C1 segment of cervical spinal cord (tissue), 14 donors: ENCODE measurements at regions not wholly inside any gene's neighbourhood (a gene's known extent, or its start where the extent isn't known, plus 50 kb on each side); places are given as distances from the start of the nearest gene placed in this dataset.
"Not testable (repeated sequence)": the region's sequence is repeated elsewhere in the genome, so short reads cannot be mapped to it uniquely, and the experiment has no call there.

Experiments used
- DNase-seq, 14 donors: peaks; one replicate each; lab custom pipeline; 2025; lab: John Stamatoyannopoulos, UW

DNA sequence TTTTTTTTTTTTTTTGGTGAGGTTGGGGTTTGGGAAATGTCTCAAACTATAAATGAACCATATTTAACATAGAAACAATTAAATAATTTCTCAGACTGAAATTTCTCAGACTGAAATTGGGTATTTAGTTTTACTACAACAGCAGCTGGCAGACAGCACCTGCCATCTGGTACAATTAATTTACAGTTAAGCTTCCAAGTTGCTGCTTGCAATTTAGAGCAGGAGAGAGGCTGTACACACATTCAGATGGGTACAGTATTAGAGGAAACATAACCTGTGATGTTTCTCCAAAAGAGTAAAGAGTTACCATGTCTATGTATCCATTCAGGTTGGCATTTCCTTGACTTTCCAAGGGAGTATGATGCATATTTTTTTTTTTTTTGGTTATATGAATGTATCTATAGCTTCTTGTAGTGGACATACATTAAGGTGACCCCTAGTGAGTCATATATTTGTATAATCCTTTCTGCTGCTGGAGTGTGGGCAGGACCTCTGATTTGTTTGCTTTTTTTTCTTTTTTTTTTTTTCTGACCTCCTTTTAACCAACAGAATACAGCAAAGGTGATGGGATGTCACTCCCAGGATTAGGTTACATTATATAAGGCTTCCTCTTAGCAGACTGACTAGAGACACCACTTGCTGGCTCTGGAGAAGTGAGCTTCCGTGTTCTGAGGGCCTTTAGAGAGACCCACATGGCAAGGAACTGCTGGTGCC lies 201.7 kb downstream of the PTH2R start:
- DNase-seq: no peak

DNA sequence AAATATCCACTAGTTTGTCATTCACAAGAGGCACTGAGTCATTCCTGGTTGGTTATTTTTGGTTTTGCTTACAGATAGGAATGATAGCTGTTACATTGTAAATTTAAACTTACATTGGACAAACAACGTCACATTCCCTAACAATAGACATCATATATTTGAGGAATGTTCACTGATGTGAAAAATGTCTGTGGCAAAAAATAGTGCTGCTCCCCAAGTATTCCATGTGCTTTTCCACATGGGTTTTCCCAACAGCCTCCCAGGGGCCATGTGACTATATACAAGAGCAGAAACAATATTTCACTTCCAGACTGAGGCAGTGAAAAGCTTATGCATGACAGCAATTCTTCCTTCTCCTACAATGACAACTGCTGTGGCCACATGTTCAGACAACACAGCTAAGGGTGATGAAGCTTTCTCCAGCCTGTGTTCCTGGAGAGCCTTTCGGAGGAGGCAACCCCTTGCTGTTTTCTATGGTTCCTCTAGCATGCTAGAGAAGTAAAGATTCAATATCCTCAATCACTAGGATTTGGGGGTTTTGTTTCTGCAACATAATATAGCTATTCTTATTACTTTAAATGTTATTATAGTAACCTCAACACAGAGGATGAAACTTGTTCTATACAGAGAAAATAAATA lies 202.7 kb downstream of the PTH2R start:
- DNase-seq: no peak

DNA sequence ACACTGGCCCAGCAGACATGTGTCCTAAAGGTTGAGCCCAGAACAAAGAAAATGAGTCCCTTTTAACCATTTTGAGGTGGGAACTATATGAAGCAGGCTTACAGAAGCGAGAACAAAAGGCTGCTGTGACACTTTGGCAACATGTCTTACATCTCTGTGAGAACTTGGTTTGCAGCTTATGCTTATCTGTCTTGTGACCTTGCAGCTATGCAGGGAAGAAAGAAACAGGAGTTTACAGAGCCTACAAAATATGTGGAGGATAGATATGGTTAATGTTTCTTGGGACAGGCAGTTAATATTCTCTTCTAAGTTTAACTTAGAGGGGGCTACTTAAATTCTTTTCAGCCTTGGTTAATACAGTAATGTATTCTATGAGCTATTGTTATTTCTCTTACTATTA lies 209.1 kb downstream of the PTH2R start:
- DNase-seq: not testable (repeated sequence)

DNA sequence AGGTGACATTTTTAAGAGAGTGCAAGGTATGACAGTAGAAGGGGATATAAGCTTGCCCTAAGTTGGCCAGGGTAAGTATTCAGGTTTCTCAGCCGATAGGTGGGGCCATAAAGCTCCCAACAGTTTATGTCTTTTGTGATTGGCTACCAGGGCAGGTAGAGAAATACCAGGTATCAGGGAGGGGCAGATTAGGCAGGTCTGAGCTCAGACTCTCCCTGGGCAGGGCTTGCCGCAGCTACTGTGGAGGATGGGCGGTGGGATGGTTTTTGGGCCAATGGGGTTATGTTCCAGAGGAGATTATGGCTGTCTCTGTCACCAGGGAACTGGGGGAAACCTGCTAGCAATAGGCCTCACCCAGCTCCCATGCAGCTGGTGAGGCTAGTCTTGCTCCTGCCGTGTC lies 211.6 kb downstream of the PTH2R start:
- no peak for DNase-seq

DNA sequence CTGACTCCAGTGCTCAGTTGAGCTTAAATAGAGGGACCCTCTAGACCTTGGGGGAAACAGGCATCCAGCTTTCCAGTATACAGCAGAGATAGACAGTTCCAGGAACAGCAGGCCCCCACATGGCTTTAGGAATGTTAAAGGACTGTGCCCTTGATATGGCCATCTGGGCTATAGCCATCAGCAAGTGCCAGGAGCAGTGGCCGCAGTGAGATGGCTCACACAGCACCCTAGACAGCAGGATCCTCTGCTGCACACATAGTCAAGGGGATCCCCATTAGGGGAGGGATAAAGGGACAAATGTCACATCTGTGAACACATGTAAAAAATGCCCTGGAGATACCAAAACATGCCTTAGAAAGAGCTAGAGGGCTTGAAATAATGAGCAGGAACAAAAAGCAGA lies 213.4 kb downstream of the PTH2R start:
- no peak for DNase-seq

DNA sequence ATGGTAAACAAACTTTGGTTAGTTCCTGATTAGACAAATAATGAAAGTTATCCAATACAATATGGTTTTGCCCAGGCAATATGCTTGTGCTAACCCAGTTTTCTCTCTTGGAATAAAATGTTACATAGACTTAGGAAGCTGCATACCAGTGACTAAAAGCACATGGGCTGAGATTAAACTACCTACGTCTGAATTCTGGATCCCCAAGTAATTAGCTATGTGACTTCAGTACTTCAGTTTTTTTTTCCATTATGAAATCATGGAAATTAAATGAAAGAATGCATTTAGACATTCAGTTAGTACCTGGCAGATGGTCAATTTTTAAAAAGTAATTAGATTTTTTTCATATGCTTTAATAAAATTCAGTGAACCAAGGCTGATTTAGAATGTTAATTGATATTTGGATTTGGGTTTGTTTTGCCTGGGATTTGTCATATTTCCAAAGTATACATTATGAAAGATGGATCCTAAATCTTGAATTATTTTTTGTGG lies 213.9 kb downstream of the PTH2R start:
- no peak for DNase-seq

DNA sequence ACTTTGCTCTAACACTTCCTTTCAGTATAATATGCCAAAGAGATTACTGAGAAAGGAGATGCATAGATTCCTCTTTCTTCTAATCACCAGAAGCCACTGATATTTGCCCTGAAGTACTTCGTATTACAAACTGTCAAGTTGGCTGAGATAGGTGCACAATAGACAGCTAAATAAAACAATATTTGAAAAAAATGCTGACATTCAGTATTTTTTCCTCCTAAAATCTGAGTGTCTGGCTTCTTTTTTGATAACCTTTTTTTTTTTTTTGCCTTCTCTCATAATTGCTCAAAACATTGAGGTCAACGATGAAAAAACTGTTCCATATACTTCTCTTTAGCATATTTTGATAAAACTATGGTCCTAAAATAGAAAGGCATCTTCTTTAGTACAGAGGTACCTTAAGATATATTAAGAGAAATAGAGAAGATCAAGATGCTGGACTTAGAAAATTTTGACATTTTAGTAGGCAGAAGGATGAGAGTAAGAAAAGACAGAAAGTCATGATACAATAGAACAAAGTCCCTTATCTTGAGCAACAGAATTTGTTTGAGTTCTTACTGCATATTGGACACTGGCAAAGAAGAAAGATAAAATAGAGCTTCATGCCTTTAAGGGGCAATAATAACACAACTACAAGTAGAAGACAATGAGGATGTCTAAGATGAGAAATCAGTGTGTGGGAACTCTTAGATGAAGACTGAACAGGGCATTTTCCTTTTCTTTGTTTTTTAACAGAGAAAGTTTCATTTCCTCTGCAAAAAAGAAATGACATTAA lies 220.7 kb downstream of the PTH2R start:
- DNase-seq: no peak

DNA sequence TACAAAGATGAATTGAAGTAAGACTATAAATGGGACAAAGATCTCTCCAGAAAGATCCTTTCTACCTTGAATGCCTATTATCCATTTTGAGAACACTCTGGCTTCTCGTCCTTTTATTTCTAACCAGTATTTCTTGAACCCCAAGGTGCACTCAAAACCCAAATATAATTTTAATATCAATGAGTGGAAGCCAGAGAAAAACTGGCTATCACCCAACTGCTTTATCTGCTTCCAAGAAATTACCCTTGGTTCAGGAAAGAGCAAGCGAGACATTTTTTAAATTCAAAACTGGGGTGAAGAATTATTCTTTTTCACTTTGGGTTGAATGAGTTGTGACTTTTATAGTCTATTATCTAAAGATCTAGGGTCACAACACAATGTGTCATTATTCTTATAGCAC lies 221.3 kb downstream of the PTH2R start:
- no peak for DNase-seq

DNA sequence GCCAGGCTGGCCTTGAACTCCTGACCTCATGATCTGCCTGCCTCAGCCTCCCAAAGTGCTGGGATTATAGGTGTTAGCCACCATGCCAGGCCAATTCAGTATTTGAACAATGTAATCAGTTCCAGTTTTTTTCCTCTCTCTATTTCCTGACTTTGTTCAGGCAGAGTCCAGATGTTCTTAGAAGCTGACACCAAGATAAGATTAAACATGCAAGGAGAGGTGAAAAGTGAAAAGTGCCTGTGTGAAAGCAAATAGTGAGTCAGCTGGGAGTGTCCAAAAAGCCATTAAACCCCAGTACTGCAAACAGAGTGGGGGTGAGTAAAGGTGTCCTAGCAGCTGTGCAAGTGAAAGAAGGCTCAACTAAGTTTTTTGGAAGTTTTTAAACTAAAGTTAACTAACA lies 231.5 kb downstream of the PTH2R start:
- DNase-seq: no peak

DNA sequence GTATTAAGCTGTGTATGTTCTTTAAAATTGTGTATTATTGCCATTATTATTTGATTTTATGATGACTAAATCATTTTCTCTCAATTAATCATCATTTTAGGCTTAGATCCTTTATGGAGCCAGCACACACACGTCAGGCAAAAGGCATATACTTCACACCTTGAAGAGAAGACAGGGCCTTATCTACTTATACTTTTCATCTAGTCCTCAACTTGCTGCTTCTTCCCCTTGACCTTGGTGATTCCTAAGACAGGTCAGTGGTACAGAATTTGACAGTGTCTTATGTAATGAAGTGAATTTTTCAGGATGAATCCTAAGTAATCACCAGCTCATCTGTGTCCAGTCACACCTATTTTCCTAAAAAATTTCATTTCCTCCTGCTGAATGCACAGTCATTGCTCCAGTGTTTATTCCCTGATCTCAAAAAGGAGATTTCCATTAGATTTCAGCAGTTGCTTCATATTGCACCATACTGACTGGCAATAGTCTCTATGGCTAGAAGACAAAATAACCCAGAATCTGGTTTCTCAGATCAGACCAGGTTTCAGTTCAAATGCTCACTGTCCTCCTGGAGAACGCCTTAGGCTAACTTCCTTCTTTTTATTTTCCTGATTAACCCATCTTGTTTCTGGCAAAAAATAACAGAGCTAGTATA lies 235.7 kb downstream of the PTH2R start:
- no peak for DNase-seq

DNA sequence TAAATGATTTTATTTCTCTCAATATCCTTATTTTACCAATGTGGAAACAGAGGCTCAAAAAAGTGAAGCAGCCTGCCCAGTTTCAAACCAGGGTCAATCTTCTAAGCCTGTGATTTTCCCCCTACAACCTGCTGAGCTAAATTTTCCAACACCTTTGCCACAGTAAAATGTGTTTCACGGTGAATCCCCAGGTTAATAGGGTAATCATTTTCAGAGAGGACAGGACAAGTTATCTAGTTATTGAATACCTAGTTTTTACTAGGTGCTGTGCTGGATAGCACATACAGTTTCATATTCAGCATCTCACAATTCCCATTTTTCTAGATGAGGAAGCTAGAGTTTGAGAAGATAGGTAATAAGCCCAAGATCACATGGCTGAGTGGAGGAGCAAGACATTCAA lies 236.6 kb downstream of the PTH2R start:
- no peak for DNase-seq

DNA sequence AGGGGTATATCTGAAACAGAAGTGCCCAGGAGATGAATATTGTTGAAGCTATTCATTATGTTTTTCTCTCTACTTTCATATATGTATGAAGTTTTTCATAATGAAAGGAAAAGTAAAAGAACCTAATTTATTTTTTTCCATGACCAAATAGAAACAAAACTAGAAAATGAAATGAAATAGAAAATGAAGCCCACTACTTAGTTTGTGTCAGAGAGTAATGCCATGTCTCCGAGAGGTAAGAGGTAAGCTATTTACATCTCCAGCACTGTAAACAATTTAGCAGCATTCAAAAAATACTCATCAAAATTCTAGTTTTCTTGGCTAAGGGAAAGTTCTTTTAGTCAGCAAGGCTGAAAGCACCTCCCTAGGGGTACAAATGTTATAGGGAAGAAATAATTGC lies 238.6 kb downstream of the PTH2R start:
- DNase-seq: no peak

DNA sequence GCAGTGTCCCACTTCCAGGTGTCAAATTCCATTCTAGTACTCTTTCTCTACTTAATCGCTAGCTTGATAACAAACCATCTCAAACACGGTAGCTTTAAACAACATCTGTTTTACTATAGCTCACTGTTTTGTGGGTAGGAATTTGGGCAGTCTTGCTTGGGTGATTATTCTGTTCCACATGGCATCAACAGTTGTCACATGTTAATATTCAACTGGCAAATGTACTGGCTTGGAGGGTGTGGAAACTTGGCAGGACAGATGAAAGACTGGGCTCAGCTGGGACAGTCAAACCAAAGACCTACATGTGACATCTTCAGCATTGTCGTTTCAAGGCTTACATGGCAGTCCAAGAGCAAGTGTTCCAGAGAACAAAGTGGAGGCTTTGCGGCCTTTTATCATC lies 241.8 kb downstream of the PTH2R start:
- DNase-seq: no peak

DNA sequence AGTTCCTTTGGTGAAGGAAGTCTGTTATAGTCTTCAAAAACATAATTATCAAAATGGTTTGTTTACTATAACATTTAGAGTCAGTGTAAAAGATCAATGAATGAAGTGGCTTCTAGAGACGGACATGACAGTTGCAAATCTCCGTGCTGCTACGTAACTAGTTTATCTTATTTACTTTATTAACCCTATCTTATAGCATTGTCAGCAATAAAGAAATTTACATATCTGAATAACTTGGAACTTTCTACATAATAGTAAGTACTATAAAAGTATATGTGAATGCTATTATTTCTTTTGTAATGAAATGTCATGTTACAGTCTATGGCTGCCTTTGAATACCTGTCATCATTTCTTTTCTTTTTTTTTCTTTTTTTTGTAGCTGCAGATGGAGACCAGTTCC lies 246.8 kb downstream of the PTH2R start:
- no peak for DNase-seq

DNA sequence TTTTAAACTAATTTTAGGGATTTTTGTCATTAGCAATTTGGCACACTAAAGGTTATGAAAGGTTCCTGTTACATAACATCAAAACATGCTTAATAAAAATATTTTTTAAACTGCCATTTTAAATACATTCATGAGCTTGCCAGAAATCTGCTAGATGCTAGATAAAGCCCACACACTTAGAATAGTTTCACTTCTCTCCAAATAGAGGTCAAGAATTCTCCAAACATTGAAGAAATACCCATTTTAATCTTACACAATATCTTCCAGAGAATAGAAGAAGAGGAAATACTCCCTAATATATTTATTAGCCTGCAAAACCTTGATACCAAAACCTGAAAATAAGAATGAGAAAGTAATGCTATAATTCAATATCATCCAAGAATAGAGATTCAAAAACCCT lies 247.5 kb downstream of the PTH2R start:
- no peak for DNase-seq

DNA sequence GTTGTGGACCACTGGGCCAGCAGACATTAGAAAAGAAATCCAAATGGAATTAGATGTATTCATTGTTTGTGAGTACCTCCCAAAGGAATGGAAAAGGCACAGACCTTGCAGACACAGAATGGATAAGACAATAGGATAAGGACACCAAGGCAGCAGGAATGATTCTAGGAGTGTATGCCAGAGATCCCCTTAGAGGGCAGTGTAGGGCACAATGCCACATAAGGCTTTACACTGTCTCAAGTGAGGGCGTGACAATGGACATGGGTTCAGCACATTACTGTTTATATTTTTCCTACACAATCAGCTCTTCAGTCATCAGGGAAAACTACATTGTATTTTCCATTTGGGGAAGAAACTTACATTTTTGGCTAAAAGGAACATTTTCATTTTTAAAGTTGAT lies 250.9 kb downstream of the PTH2R start:
- no peak for DNase-seq

DNA sequence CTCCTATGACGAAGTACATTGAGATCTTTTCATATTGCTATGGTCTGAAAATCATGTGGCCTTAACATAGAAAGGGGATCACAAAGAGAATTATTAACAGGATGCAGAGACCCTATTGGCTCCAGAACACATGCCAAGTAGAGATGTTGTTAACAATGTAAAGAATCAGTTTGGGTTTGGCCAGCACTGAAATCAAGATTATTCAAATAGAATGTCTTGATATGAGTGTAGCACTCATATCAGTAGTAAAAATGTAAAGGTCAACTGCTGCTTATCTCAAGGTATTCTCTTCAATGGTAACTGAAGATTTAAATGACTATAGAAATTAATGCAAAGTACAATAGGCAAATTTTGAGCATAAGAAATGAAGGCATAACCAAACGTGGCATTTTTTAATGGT lies 262.8 kb downstream of the PTH2R start:
- DNase-seq: no peak

DNA sequence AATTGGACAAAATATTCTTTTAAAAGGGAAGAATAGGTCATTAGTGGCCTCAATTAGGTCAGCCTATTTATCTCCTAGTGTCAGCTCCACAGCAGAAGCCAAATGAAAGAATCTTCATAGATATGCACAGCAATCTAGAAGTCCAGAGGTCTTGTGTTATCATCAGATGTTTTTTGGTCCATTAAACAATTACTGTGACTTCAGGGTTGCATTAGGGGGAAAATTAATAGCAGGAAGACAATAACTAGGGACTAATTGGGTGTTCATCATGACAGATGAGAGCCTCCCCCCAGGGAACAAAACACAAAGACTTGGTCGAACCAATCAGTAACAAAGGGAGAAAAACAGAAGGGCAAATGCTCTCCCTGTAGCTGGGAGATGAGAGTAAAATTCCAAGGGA lies 264.7 kb downstream of the PTH2R start:
- no peak for DNase-seq

DNA sequence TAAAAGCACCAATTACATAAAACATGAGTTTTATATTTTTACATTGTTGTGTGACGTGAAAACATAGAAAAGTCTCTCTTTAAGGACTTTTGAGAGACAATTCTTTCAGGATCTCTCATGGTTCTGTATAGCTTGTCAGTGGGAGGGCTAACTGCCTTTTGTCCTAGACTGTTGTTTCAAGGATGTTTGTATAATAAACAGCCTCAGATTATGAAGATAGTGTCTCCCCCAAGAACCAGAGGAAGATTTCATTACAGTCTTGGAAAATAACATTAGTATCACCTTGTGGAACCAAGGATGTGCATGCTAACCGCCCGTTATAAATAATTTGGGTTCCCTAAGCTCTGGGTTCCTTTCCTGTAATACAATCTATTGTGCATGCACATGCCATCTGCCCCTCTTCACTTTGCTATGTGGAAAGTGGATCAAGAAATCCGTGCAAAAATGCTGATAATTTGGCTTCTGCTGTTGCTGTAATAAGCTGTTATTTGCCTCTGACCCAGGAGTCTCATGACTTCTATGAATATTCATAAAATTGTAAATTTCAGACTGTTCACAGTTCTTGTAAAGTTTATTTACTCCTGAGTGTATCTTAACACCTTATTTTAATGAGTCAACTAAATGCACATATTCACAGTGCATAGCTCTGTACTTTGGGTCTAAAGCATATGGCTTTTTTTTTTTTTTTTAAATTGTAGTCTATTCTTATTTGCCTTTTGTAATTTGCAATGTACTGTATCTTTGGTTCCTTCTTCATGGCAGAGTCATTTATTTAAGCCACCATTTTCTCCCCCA lies 265.5 kb downstream of the PTH2R start:
- no peak for DNase-seq

DNA sequence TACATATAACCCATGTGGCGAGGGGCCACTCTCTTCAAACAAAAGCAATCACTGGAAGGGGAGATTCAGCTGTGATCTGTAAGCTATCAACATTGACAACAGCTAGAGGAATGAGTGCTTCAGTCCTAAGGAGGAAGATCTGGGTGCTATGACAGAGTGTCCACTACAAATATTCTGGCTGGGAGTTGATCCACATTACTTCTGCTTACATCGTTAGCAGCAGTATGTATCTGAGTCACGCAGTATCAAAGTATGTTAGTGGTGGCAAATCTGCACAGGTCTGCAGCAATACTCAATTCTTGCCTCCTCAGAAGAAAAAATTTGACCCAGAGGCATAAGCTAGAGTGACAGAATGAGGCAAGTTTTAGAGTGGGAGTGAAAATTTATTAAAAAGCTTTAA lies 267.0 kb downstream of the PTH2R start:
- DNase-seq: no peak

DNA sequence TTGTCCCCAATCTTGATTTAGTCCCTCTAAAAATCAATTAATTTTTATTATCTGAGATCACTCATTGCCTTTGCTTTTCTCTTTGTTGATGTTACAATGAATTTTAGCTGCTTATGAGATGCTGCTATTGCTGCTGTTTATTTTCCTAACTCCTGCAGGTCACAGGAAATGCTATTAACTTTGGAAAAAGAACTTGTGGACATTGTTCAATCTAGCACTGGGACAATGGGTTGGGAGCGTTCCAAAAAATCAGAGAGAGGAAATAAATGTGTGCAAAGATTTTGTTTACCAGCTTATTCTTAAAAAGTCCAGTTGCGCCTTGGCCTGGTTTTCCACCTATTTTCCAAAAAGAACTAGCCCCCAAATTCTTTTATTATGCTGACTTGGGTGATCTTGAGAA lies 268.3 kb downstream of the PTH2R start:
- no peak for DNase-seq
